HFF-Myc (cell line): ENCODE measurements at regions not wholly inside any gene's neighbourhood (a gene's known extent, or its start where the extent isn't known, plus 50 kb on each side); places are given as distances from the start of the nearest gene placed in this dataset.
"Not testable (repeated sequence)": the region's sequence is repeated elsewhere in the genome, so short reads cannot be mapped to it uniquely, and the experiment has no call there.

Experiments used
- DNase-seq: peaks from one replicate; pipeline ENCODE4 v3.0.0-alpha.2; 2011; ENCODE audit warnings: low read depth; ENCODE audit errors: extremely low read depth
- H3K4me3 ChIP-seq: replicated peaks from 2 replicates; pipeline ENCODE4 v1.5.1; 2011; ENCODE audit warnings: low read depth, mild to moderate bottlenecking, control low read depth, low read length
- TF ChIP-seq, protein P1 (sequence below): IDR thresholded peaks from 2 replicates; pipeline ENCODE4 v1.5.1; 2012; ENCODE audit warnings: mild to moderate bottlenecking, low read depth, low read length, control low read depth; ENCODE audit errors: missing control alignments

DNA sequence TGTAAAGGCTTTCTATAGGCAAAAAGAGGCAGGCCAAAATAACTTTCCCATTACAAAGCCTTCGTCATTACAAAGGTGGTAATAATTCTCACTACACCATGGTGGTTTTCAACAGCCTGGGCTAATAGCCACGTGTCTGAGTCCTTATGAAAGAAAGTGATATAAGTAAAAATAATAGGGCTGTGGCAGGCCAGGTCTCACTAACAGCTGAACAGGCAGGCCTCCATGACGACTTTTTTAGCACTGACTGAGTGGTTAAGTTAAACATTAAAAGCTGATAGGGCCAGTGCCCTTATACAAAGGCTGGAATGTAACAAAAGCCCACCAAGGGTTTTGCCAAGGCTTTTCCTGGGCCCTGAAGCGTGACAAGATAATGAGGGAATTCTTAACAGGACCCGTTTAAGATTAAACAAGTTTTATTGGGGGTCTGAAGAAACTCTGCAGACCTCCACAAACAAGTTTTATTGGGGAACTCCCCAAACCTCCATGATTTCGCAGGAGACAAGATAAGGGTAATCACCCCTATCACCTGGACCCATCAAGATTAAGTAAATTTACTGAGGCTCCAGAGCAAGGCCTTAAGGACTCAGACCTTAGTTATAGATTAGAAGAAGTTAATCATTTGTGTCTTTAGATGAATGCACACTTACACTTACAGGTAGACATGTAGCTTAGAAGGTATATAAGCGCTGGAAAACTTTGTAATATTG is 412.9 kb downstream of the CHSY3 start:
- no peak overlapping the region for H3K4me3 ChIP-seq
- TF ChIP-seq, protein P1, sequence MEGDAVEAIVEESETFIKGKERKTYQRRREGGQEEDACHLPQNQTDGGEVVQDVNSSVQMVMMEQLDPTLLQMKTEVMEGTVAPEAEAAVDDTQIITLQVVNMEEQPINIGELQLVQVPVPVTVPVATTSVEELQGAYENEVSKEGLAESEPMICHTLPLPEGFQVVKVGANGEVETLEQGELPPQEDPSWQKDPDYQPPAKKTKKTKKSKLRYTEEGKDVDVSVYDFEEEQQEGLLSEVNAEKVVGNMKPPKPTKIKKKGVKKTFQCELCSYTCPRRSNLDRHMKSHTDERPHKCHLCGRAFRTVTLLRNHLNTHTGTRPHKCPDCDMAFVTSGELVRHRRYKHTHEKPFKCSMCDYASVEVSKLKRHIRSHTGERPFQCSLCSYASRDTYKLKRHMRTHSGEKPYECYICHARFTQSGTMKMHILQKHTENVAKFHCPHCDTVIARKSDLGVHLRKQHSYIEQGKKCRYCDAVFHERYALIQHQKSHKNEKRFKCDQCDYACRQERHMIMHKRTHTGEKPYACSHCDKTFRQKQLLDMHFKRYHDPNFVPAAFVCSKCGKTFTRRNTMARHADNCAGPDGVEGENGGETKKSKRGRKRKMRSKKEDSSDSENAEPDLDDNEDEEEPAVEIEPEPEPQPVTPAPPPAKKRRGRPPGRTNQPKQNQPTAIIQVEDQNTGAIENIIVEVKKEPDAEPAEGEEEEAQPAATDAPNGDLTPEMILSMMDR = no peak
- no peak for DNase-seq

DNA sequence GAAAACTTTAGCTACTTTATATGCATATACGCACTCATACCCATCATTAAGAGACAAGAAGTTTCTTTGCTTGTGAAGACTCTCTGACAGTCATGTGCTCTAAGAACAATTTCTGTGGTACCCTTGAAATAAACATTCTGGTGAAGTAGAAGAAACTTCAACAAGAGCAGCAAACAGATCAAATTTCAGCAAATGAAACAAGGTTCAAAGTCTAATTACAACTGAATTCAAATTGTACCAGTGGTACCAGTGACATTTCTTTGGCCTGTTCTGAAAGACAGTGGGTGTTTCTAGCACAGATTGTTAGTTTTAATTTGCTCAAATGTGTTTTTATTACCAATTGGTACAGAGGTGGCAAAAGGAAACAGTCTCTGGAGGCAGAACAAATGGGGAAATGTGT is 391.0 kb downstream of the CHSY3 start:
- no peak for DNase-seq
- TF ChIP-seq, protein P1 = no peak
- H3K4me3 ChIP-seq = no peak overlapping the region

DNA sequence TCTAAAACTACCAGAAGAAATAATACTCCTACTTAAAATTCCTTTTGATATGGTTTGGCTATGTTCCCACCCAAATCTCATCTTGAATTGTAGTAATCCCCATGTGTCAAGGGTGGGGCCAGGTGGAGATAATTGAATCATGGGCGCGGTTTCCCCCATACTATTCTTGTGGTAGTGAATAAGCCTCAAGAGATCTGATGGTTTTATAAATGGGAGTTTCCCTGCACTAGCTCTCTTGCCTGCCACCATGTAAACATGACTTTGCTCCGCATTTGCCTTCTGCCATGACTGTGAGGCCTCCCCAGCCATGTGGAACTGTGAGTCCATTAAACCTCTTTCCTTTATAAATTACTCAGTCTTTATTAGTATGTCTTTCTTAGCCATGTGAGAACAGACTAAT is 390.5 kb downstream of the CHSY3 start:
- not testable (repeated sequence) for DNase-seq, H3K4me3 ChIP-seq

DNA sequence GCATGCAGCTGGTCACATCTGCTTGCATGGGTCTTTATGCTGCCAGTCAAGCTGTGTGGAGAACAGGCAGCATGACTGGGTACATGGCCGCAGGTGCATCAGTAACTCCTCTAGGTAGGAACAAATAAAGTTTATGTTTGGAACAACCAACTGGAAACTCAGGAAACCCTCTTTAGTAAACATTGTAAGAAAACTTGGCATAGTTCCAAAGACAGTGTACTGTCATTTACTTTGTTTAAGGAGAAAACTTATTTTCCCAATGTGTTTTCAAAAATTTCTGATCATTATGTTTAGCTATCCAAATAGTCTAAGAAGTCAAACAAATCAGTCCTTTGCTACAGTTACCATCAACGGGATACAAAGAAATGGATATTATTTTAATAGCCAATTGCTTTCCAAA is 386.0 kb downstream of the CHSY3 start:
- no peak overlapping the region for H3K4me3 ChIP-seq
- TF ChIP-seq, protein P1 = no peak
- DNase-seq = no peak

DNA sequence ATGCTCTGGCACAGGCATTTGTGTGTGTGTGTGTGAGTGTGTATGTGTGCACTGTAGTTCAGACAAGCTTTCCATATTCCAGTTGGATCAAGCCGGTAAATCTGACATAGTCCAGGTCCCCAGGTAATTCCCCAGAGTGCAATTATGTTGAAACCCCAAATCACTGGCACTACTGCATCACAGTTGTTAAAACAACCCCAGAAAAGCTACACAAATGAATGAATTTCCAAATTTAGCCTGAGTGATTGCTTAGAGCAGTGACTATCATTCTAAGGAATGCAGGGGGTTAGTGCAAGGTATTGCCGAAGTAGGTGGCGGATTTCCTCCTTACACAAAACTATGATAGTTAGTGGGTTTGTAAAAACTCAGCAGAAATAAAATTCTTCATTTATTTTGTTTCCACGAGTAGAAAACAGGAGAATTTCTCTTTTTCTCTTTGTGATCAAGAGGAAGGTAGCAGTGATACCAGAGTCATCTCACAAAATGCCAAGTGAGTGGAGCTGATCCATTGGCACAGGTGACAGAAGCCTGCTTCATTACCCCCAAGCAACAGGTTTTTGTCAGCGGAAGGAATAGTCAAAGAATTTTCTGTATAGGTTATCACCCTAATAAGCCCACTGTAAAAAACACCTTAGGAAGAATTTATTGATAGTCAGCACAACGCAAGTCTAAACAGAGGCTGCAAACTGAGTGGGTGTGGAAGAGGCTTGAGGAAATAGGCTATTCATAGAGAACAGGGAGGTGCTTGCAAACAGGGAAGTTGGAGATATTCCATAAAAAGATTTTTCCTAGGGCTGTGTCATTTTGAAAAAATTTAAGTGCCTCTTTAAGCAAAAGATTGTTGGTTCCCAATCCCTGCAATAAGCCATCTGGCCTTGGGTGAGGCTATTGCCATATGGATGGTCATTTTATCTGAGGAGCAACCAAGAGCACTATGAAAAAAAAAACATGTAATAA is 385.1 kb downstream of the CHSY3 start:
- DNase-seq = no peak
- no peak overlapping the region for H3K4me3 ChIP-seq
- TF ChIP-seq, protein P1 = no peak

DNA sequence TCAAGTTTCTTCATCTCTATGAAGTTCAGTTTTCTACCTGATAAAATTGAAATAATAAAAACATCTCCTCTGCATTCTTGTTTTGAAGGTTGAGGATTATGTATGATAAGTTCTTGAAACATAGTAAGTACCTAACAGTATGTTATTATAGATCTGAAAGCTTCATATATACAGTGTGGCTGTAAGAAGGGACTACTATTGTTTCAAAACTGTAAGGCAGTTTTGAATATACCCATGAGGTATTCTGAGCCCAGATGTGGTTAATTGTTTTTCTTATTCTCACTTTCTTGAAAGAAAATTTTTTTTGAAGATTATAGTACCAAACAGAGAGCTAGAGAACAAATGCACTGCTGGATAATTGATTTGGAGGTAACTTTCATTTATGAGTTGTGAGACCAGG is 383.2 kb downstream of the CHSY3 start:
- no peak for DNase-seq
- no peak overlapping the region for H3K4me3 ChIP-seq
- TF ChIP-seq, protein P1 = no peak

DNA sequence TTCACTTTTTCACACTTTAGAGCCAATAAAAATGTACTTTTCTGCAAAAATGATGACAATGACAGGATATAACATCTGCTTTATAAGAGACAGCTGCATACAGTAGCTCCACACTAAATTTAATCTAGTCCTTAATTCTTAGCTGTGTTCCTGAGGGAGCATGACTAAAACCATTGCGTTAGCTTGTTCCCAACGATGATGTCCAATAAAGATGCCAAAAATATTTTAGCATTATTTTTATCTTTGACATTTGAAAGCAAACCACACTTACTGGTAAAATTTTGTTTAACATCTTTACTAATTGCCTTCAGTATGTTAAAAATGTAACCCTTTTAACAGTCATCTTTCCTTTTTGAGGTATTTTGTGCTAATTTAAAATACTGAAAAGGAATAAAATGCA is 382.7 kb downstream of the CHSY3 start:
- no peak overlapping the region for H3K4me3 ChIP-seq
- DNase-seq = no peak
- TF ChIP-seq, protein P1 = no peak
